K562 (cell line): ENCODE measurements at regions not wholly inside any gene's neighbourhood (a gene's known extent, or its start where the extent isn't known, plus 50 kb on each side); places are given as distances from the start of the nearest gene placed in this dataset.

Source experiments
- ATAC-seq: fragments of 200-7000 bp; cut with Tn5 transposase; 3 replicates; pipeline ENCODE4 v1.9.1; 2020; ENCODE audit warnings: moderate library complexity
- BruUV-seq: library from RNA; stranded (reverse); fragments of 400-500 nt; replicated peaks from 2 replicates; lab custom pipeline; 2021; lab: Mats Ljungman, UMichigan
- CTCF ChIA-PET: fragments of 300-600 bp; formaldehyde crosslinking; extraction: SDS; loops from one replicate; lab custom pipeline; 2021; ENCODE audit warnings: low intra/inter-chr PET ratio; lab: Yijun Ruan, JAX
- POLR2A ChIA-PET: fragments of 300-600, 350-650 bp; sonication (Branson Sonifier 250); formaldehyde crosslinking; extraction: SDS; loops from one replicate; lab custom pipeline; 2021; ENCODE audit warnings: antibody characterized with exemption, inconsistent platforms; lab: Yijun Ruan, JAX
- DNase-seq, 4 experiments: peaks; one replicate each; pipeline versions ENCODE4 v3.0.0 to v3.0.0-alpha.2; 2011 to 2018; ENCODE audit warnings: low spot score in 3 of 4, mixed read lengths in 3 of 4; ENCODE audit errors: extremely low read depth in 1 of 4
- FAIRE-seq: peaks from 2 replicates; lab custom pipeline; 2011; peaks lifted over from hg19 to GRCh38; lab: Jason Lieb, UNC
- H2AFZ ChIP-seq: 2 replicates; pipeline ENCODE4 v1.6.0; 2011; ENCODE audit warnings: low read depth, low read length, control low read depth, inconsistent platforms
- H3K27ac ChIP-seq: fragments of 200-600 bp; 3 replicates; pipeline ENCODE4 v1.8.0; 2011; ENCODE audit warnings: low read depth, mild to moderate bottlenecking, control low read depth, inconsistent platforms, low read length, moderate library complexity, mixed read lengths; ENCODE audit errors: extremely low read depth
- H3K27me3 ChIP-seq, 2 experiments: fragments of 300-600 bp in 1 of 2; 2 replicates in 1 of 2; 3 replicates in 1 of 2; pipeline versions ENCODE4 v1.6.0 to v1.8.0; 2011; ENCODE audit warnings: inconsistent platforms in 2 of 2, low read length in 2 of 2, mild to moderate bottlenecking in 1 of 2, mixed read lengths in 1 of 2, moderate library complexity in 1 of 2; ENCODE audit not compliant: control insufficient read depth in 2 of 2, insufficient read depth in 2 of 2
- H3K36me3 ChIP-seq: fragments of 300-600 bp; 3 replicates; pipeline ENCODE4 v1.8.0; 2011; ENCODE audit warnings: mild to moderate bottlenecking, low read length, inconsistent platforms; ENCODE audit not compliant: control insufficient read depth, insufficient read depth
- H3K4me1 ChIP-seq, 2 experiments: fragments of 200-600 bp in 1 of 2; replicated peaks in 1 of 2; 2 replicates in 1 of 2; 3 replicates in 1 of 2; pipeline versions ENCODE4 v1.5.1 to v1.8.0; 2011; ENCODE audit warnings: inconsistent platforms in 2 of 2, low read length in 2 of 2, mild to moderate bottlenecking in 1 of 2, mixed read lengths in 1 of 2, moderate library complexity in 1 of 2; ENCODE audit not compliant: control insufficient read depth in 2 of 2, insufficient read depth in 2 of 2
- H3K4me2 ChIP-seq: 2 replicates; pipeline ENCODE4 v1.6.1; 2011; ENCODE audit warnings: low read length, control low read depth, inconsistent platforms, mixed read lengths; ENCODE audit not compliant: insufficient read depth
- H3K4me3 ChIP-seq: fragments of 200-600 bp; sonication (generic), shearing (Covaris generic); 2 replicates; pipeline ENCODE4 v1.5.1; 2016; ENCODE audit warnings: control low read depth, inconsistent platforms
- H3K79me2 ChIP-seq: fragments of 200-600 bp; 3 replicates; pipeline ENCODE4 v1.8.0; 2011; ENCODE audit warnings: low read length, inconsistent platforms; ENCODE audit not compliant: control insufficient read depth, insufficient read depth
- H3K9ac ChIP-seq, 2 experiments: 2 replicates each; pipeline versions ENCODE4 v1.6.0 to v1.6.1; 2011; ENCODE audit warnings: low read depth in 2 of 2, low read length in 2 of 2, control low read depth in 1 of 2, inconsistent platforms in 1 of 2, mild to moderate bottlenecking in 1 of 2, mixed read lengths in 1 of 2; ENCODE audit not compliant: insufficient read depth in 1 of 2
- H3K9me1 ChIP-seq: one replicate; pipeline ENCODE4 v1.6.0; 2011; ENCODE audit warnings: inconsistent platforms, mild to moderate bottlenecking, low read length, moderate library complexity; ENCODE audit not compliant: control insufficient read depth, insufficient read depth
- H3K9me3 ChIP-seq: replicated peaks from 2 replicates; pipeline ENCODE4 v1.5.1; 2011; ENCODE audit warnings: low read depth, low read length, inconsistent platforms; ENCODE audit not compliant: control insufficient read depth, insufficient read depth
- H4K20me1 ChIP-seq: replicated peaks from 2 replicates; pipeline ENCODE4 v1.6.1; 2011; ENCODE audit warnings: low read length, inconsistent platforms, mixed read lengths; ENCODE audit not compliant: control insufficient read depth, insufficient read depth
- BHLHE40 ChIP-seq: IDR thresholded peaks from 2 replicates; pipeline ENCODE4 v1.6.1; 2011; ENCODE audit warnings: low read length, improper control_type of control experiment
- ETV1 ChIP-seq: fragments of 450-650 bp; conservative IDR thresholded peaks from 2 replicates; pipeline ENCODE4 v1.6.1; 2016; ENCODE audit warnings: missing genetic modification characterization, control low read depth, low read depth, missing compliant biosample characterization
- ETV5 ChIP-seq: sonication (generic); formaldehyde crosslinking; IDR thresholded peaks from 2 replicates; pipeline ENCODE4 v1.4.0; 2020; ENCODE audit warnings: low read depth, mild to moderate bottlenecking, missing genetic modification reagents
- EWSR1 ChIP-seq: fragments of 450-650 bp; IDR thresholded peaks from 2 replicates; pipeline ENCODE4 v1.6.1; 2018; ENCODE audit warnings: borderline replicate concordance, mild to moderate bottlenecking, low read depth, moderate library complexity; ENCODE audit not compliant: partially characterized antibody
- HDAC1 ChIP-seq, 2 experiments: fragments of 450-650 bp; IDR thresholded peaks; 2 replicates each; pipeline ENCODE4 v1.6.1; 2016 to 2017; ENCODE audit warnings: inconsistent platforms in 1 of 2, mild to moderate bottlenecking in 1 of 2, moderate library complexity in 1 of 2
- MEIS2 ChIP-seq: fragments of 450-650 bp; IDR thresholded peaks from 2 replicates; pipeline ENCODE4 v1.6.1; 2014; ENCODE audit warnings: mild to moderate bottlenecking; ENCODE audit not compliant: partially characterized antibody
- NR1H2 ChIP-seq: sonication (generic); formaldehyde crosslinking; IDR thresholded peaks from 2 replicates; pipeline ENCODE4 v1.4.0; 2020; ENCODE audit warnings: mild to moderate bottlenecking, missing genetic modification reagents
- ZNF174 ChIP-seq: fragments of 250-450 bp; sonication (Bioruptor Pico); IDR thresholded peaks from 2 replicates; pipeline ENCODE4 v1.4.0; 2020; ENCODE audit warnings: mild to moderate bottlenecking
- ZNF3 ChIP-seq: fragments of 250-450 bp; sonication (Bioruptor Pico); IDR thresholded peaks from 2 replicates; pipeline ENCODE4 v1.5.0; 2021; ENCODE audit warnings: mild to moderate bottlenecking, moderate library complexity
- ZNF76 ChIP-seq: fragments of 250-450 bp; sonication (Bioruptor Pico); IDR thresholded peaks from 2 replicates; pipeline ENCODE4 v1.4.0; 2020; ENCODE audit warnings: mild to moderate bottlenecking, moderate library complexity, borderline replicate concordance
- WGBS: fragments of 100-300 bp; shearing (Covaris generic); methylation state at CpG from one replicate; pipeline ENCODE4 v1.1.6; 2016; ENCODE audit warnings: low coverage, mixed read lengths; ENCODE audit not compliant: insufficient coverage; ENCODE audit errors: missing lambda C conversion rate; 5-methylcytosine and 5-hydroxymethylcytosine counted together
- in situ Hi-C: fragments of 300-500 bp; cut with MboI; formaldehyde crosslinking; loops from 4 replicates; pipeline ENCODE4 v1.15.0; 2018; ENCODE audit warnings: inconsistent platforms, mixed read lengths
- intact Hi-C: fragments of 100-400 bp; cut with micrococcal nuclease; formaldehyde crosslinking; loops from 2 replicates; pipeline ENCODE4 v1.14.2; 2022
- TF ChIP-seq, protein P1 (sequence below): fragments of 450-650 bp; formaldehyde crosslinking; IDR thresholded peaks from 2 replicates; pipeline ENCODE4 v1.4.0; 2020; ENCODE audit warnings: mild to moderate bottlenecking, mixed read lengths
- TF ChIP-seq, protein P2 (sequence below): fragments of 450-650 bp; IDR thresholded peaks from 2 replicates; pipeline ENCODE4 v1.6.1; 2016; ENCODE audit warnings: low read depth
- TF ChIP-seq, protein P3 (sequence below), 2 experiments: fragments of 450-650 bp; IDR thresholded peaks; 2 replicates each; pipeline ENCODE4 v1.6.1; 2016

DNA sequence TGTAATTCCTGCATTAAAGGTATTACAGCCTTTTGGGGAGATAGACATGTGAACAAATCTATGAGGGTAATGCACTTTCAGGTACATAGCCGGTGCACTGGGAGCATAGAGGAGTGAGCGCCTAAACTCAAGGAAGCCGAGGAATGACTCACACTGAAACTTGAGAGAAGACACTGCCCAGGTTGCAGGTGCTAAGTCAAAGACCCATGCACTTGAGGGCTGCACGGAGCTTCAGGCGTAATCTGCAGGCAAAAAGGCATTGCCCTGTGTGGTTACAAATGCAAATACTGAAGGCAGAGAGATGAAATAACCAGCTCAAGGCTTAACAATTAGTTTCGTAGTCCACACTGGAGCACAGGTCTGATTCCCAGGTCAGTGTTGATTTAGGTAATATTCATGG lies 51.0 kb upstream of the OSBPL3 start:
- Histone ChIP-seq H3K9me1 (no peaks in the 10 kb centered on the region), H3K4me2 (no peak overlapping the region), H3K4me1 (peaks cover 4 to 16% of the 10 kb centered on the region in 2 experiments; a peak in 3 of 5 replicates), H3K27ac (no peak overlapping the region), H3K36me3 (no peaks in the 10 kb centered on the region), H3K27me3 (peaks cover 0 to 19% of the 10 kb centered on the region in 2 experiments; a peak in 3 of 5 replicates), H4K20me1 (no peaks in the 10 kb centered on the region), H3K79me2 (no peaks in the 10 kb centered on the region), H3K9ac (no peak overlapping the region), H3K9me3 (no peaks in the 10 kb centered on the region), H2AFZ (no peak overlapping the region), H3K4me3 (no peak overlapping the region)
- in situ Hi-C loops, result no loop called here
- FAIRE-seq (no peak), ATAC-seq (no peak), DNase-seq (no peak)
- POLR2A ChIA-PET, result no interaction called here
- CTCF ChIA-PET, result no interaction called here
- WGBS, result 16% methylated on average over 6 of the region's 6 CpGs
- intact Hi-C loops, result no loop called here
- BruUV-seq, result no TSS peak
- TF ChIP-seq MEIS2, result no peak
- TF ChIP-seq BHLHE40, result no peak
- no peak for TF ChIP-seq ZNF76 (CRISPR knock-in tag)
- no peak for TF ChIP-seq HDAC1 (IDR thresholded peaks at IDR 0.05)
- TF ChIP-seq, protein P1, sequence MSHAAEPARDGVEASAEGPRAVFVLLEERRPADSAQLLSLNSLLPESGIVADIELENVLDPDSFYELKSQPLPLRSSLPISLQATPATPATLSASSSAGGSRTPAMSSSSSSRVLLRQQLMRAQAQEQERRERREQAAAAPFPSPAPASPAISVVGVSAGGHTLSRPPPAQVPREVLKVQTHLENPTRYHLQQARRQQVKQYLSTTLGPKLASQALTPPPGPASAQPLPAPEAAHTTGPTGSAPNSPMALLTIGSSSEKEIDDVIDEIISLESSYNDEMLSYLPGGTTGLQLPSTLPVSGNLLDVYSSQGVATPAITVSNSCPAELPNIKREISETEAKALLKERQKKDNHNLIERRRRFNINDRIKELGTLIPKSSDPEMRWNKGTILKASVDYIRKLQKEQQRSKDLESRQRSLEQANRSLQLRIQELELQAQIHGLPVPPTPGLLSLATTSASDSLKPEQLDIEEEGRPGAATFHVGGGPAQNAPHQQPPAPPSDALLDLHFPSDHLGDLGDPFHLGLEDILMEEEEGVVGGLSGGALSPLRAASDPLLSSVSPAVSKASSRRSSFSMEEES (CRISPR knock-in tag), result no peak
- no peak for TF ChIP-seq ETV5 (CRISPR knock-in tag)
- TF ChIP-seq ZNF3 (CRISPR knock-in tag), result no peak
- TF ChIP-seq EWSR1, result no peak
- TF ChIP-seq, protein P2, sequence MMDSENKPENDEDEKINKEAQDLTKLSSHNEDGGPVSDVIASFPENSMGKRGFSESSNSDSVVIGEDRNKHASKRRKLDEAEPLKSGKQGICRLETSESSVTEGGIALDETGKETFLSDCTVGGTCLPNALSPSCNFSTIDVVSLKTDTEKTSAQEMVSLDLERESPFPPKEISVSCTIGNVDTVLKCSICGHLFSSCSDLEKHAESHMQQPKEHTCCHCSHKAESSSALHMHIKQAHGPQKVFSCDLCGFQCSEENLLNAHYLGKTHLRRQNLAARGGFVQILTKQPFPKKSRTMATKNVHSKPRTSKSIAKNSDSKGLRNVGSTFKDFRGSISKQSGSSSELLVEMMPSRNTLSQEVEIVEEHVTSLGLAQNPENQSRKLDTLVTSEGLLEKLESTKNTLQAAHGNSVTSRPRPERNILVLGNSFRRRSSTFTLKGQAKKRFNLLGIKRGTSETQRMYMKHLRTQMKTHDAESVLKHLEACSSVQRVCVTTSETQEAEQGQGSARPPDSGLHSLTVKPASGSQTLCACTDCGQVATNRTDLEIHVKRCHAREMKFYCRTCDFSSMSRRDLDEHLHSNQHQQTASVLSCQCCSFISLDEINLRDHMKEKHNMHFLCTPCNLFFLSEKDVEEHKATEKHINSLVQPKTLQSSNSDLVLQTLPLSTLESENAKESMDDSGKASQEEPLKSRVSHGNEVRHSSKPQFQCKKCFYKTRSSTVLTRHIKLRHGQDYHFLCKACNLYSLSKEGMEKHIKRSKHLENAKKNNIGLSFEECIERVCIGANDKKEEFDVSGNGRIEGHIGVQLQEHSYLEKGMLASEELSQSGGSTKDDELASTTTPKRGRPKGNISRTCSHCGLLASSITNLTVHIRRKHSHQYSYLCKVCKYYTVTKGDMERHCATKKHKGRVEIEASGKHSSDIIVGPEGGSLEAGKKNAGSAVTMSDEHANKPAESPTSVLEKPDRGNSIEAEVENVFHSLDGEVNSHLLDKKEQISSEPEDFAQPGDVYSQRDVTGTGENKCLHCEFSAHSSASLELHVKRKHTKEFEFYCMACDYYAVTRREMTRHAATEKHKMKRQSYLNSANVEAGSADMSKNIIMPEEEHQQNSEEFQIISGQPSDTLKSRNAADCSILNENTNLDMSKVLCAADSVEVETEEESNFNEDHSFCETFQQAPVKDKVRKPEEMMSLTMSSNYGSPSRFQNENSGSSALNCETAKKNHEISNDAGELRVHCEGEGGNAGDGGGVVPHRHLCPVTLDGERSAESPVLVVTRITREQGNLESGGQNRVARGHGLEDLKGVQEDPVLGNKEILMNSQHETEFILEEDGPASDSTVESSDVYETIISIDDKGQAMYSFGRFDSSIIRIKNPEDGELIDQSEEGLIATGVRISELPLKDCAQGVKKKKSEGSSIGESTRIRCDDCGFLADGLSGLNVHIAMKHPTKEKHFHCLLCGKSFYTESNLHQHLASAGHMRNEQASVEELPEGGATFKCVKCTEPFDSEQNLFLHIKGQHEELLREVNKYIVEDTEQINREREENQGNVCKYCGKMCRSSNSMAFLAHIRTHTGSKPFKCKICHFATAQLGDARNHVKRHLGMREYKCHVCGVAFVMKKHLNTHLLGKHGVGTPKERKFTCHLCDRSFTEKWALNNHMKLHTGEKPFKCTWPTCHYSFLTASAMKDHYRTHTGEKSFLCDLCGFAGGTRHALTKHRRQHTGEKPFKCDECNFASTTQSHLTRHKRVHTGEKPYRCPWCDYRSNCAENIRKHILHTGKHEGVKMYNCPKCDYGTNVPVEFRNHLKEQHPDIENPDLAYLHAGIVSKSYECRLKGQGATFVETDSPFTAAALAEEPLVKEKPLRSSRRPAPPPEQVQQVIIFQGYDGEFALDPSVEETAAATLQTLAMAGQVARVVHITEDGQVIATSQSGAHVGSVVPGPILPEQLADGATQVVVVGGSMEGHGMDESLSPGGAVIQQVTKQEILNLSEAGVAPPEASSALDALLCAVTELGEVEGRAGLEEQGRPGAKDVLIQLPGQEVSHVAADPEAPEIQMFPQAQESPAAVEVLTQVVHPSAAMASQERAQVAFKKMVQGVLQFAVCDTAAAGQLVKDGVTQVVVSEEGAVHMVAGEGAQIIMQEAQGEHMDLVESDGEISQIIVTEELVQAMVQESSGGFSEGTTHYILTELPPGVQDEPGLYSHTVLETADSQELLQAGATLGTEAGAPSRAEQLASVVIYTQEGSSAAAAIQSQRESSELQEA, result no peak
- no peak for TF ChIP-seq ZNF174
- TF ChIP-seq, protein P3, sequence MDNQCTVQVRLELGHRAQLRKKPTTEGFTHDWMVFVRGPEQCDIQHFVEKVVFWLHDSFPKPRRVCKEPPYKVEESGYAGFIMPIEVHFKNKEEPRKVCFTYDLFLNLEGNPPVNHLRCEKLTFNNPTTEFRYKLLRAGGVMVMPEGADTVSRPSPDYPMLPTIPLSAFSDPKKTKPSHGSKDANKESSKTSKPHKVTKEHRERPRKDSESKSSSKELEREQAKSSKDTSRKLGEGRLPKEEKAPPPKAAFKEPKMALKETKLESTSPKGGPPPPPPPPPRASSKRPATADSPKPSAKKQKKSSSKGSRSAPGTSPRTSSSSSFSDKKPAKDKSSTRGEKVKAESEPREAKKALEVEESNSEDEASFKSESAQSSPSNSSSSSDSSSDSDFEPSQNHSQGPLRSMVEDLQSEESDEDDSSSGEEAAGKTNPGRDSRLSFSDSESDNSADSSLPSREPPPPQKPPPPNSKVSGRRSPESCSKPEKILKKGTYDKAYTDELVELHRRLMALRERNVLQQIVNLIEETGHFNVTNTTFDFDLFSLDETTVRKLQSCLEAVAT (IDR thresholded peaks at IDR 0.05), result no peak
- TF ChIP-seq NR1H2 (CRISPR knock-in tag), result no peak
- no peak for TF ChIP-seq ETV1
